ENCODE measurements at regions not wholly inside any gene's neighbourhood (a gene's known extent, or its start where the extent isn't known, plus 50 kb on each side); places are given as distances from the start of the nearest gene placed in this dataset.

DNA sequence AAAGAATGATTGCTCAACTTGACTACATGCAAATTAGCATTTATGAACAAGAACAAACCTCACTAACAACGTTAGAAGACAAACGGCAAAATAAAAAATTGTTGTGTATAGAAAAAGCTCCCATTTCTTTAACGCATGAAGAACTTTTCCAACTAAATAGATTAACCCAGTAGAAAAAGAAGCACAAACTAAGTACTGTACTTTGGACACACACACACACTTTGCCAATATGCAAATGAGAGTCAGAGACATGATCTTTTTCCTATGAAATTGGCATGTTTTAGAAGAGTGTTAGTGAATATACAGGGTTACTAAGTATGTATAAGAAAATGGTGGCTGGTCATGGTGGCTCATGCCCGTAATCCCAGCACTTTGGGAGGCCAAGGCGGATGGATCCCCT is 355.6 kb downstream of the SH2D4B start:
- BruUV-seq (replicated peaks) = no TSS peak
- H3K4me3 ChIP-seq (replicated peaks in 1 of 3; ENCODE audit: insufficient read depth in 1 of 3, low read depth in 2 of 3, low read length in 3 of 3) = no peak overlapping the region
- H4K20me1 ChIP-seq (ENCODE audit: insufficient read depth, low read length) = no peaks in the 10 kb centered on the region
- FAIRE-seq (no peak), ATAC-seq (no peak), DNase-seq (ENCODE audit: low spot score) (no peak)
- H3K4me2 ChIP-seq (ENCODE audit: low read depth, low read length) = no peak overlapping the region
- H2AFZ ChIP-seq (ENCODE audit: low read length) = no peak overlapping the region
- POLR2A ChIA-PET = no interaction called here
- 53% methylated on average over 5 of the region's 5 CpGs for whole genome bisulfite sequencing (ENCODE audit: low lambda C conversion rate)
- intact Hi-C loops (cut with micrococcal nuclease; ENCODE audit: unreplicated experiment) (no loop called here), in situ Hi-C loops (cut with HindIII; ENCODE audit: extremely low pct_ligation_motif_present, low pct_unique_long_range_greater_than_20kb) (no loop called here)
- no peak overlapping the region for H3K27ac ChIP-seq (ENCODE audit: extremely low read length, insufficient read depth, low read length)
- CTCF ChIA-PET (ENCODE audit: low intra/inter-chr PET ratio, low total read pairs) = no interaction called here
- H3K79me2 ChIP-seq (ENCODE audit: insufficient read depth, low read length) = no peaks in the 10 kb centered on the region
- H3K36me3 ChIP-seq (replicated peaks in 1 of 2; ENCODE audit: control insufficient read depth in 1 of 2, insufficient read depth in 2 of 2, low read length in 2 of 2) = no peaks in the 10 kb centered on the region
- no peaks in the 10 kb centered on the region for H3K9me3 ChIP-seq (ENCODE audit: low read length)
- H3K4me1 ChIP-seq (ENCODE audit: insufficient read depth, low read length) = no peaks in the 10 kb centered on the region
- H3K27me3 ChIP-seq (ENCODE audit: control insufficient read depth in 1 of 2, insufficient read depth in 2 of 2, low read length in 2 of 2) = no peaks in the 10 kb centered on the region
- TF ChIP-seq, protein P1, sequence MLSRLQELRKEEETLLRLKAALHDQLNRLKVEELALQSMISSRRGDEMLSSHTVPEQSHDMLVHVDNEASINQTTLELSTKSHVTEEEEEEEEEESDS (CRISPR knock-in tag; IDR thresholded peaks at IDR 0.05; ENCODE audit: borderline replicate concordance) = no peak
- no peak for TF ChIP-seq TBL1XR1 (IDR thresholded peaks at IDR 0.05; ENCODE audit: borderline replicate concordance, low read length, partially characterized antibody)
- no peak for TF ChIP-seq KMT2B (CRISPR knock-in tag; IDR thresholded peaks at IDR 0.05)
- no peak for TF ChIP-seq YY1 (IDR thresholded peaks at IDR 0.05; ENCODE audit: insufficient read depth, insufficient replicate concordance, low read depth, low read length)
- no peak for TF ChIP-seq HOXD1 (CRISPR knock-in tag; IDR thresholded peaks at IDR 0.05)
- TF ChIP-seq, protein P2, sequence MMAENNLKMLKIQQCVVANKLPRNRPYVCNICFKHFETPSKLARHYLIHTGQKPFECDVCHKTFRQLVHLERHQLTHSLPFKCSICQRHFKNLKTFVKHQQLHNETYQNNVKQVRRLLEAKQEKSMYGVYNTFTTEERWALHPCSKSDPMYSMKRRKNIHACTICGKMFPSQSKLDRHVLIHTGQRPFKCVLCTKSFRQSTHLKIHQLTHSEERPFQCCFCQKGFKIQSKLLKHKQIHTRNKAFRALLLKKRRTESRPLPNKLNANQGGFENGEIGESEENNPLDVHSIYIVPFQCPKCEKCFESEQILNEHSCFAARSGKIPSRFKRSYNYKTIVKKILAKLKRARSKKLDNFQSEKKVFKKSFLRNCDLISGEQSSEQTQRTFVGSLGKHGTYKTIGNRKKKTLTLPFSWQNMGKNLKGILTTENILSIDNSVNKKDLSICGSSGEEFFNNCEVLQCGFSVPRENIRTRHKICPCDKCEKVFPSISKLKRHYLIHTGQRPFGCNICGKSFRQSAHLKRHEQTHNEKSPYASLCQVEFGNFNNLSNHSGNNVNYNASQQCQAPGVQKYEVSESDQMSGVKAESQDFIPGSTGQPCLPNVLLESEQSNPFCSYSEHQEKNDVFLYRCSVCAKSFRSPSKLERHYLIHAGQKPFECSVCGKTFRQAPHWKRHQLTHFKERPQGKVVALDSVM (CRISPR knock-in tag; IDR thresholded peaks at IDR 0.05) = no peak
- TF ChIP-seq, protein P3, sequence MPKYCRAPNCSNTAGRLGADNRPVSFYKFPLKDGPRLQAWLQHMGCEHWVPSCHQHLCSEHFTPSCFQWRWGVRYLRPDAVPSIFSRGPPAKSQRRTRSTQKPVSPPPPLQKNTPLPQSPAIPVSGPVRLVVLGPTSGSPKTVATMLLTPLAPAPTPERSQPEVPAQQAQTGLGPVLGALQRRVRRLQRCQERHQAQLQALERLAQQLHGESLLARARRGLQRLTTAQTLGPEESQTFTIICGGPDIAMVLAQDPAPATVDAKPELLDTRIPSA (CRISPR knock-in tag; IDR thresholded peaks at IDR 0.05; ENCODE audit: borderline replicate concordance) = no peak
- no peak for TF ChIP-seq KLF13 (CRISPR knock-in tag; IDR thresholded peaks at IDR 0.05)
- TF ChIP-seq EP300 (IDR thresholded peaks at IDR 0.05; ENCODE audit: low read depth in 2 of 2, low read length in 2 of 2) = no peak
- TF ChIP-seq EP300 (CRISPR knock-in tag; IDR thresholded peaks at IDR 0.05; ENCODE audit: borderline replicate concordance) = no peak
- no peak for TF ChIP-seq RBM22 (optimal IDR thresholded peaks at IDR 0.05; ENCODE audit: low read length)
- no peak for TF ChIP-seq ZNF510 (CRISPR knock-in tag; IDR thresholded peaks at IDR 0.05; ENCODE audit: low read depth)
- no peak for TF ChIP-seq KDM5B (CRISPR knock-in tag; IDR thresholded peaks at IDR 0.05; ENCODE audit: borderline replicate concordance)
- TF ChIP-seq SRSF4 (IDR thresholded peaks at IDR 0.05; ENCODE audit: low read depth, low read length, poor library complexity, severe bottlenecking) = no peak
- no peak for TF ChIP-seq HNF4G (IDR thresholded peaks at IDR 0.05; ENCODE audit: borderline replicate concordance, low read depth, low read length)
- TF ChIP-seq HNF4G (CRISPR knock-in tag; IDR thresholded peaks at IDR 0.05; ENCODE audit: borderline replicate concordance, low read depth) = no peak
- H3K9ac ChIP-seq (ENCODE audit: insufficient read depth, low read depth, low read length) = no peak overlapping the region

All from HepG2 (cell line).